Natural killer cell (primary cell): ENCODE measurements at regions not wholly inside any gene's neighbourhood (a gene's known extent, or its start where the extent isn't known, plus 50 kb on each side); places are given as distances from the start of the nearest gene placed in this dataset.

Experiments used
- ATAC-seq, 3 donors: fragments of 150-1000 bp in 2 of 3; fragments of 200-7000 bp in 1 of 3; cut with Tn5 transposase; 1 replicate in 1 of 3; 2 replicates in 2 of 3; pipeline ENCODE4 v1.10.0; 2021; ENCODE audit warnings: mild to moderate bottlenecking in 2 of 3, moderate library complexity in 2 of 3
- DNase-seq, 2 donors: peaks; one replicate each; pipeline versions ENCODE4 v3.0.0 to v3.0.0-alpha.2; 2013 to 2021; ENCODE audit warnings: mixed read lengths in 1 of 2
- H3K27ac ChIP-seq: one replicate; pipeline ENCODE4 v1.5.1; 2013; ENCODE audit warnings: mild to moderate bottlenecking, low read length
- H3K27me3 ChIP-seq: one replicate; pipeline ENCODE4 v1.6.1; 2013; ENCODE audit warnings: low read length; ENCODE audit not compliant: control insufficient read depth, insufficient read depth
- H3K36me3 ChIP-seq: one replicate; pipeline ENCODE4 v1.6.1; 2013; ENCODE audit warnings: low read length; ENCODE audit not compliant: control insufficient read depth, insufficient read depth
- H3K4me1 ChIP-seq: one replicate; pipeline ENCODE4 v1.6.1; 2013; ENCODE audit warnings: low read length; ENCODE audit not compliant: control insufficient read depth, insufficient read depth
- H3K4me3 ChIP-seq: one replicate; pipeline ENCODE4 v1.5.1; 2013; ENCODE audit warnings: low read length
- H3K9me3 ChIP-seq: one replicate; pipeline ENCODE4 v1.6.1; 2013; ENCODE audit warnings: low read length; ENCODE audit not compliant: control insufficient read depth, insufficient read depth
- H3K27ac Mint-ChIP-seq, 2 donors: one replicate each; pipeline ENCODE4 v1.8.0; 2022; ENCODE audit warnings: mild to moderate bottlenecking in 2 of 2, mixed read lengths in 2 of 2, moderate library complexity in 1 of 2
- H3K27me3 Mint-ChIP-seq, 2 donors: one replicate each; pipeline ENCODE4 v1.8.0; 2022; ENCODE audit warnings: low read depth in 2 of 2, mixed read lengths in 2 of 2
- H3K36me3 Mint-ChIP-seq: one replicate; pipeline ENCODE4 v1.8.0; 2022; ENCODE audit warnings: mixed read lengths
- H3K4me1 Mint-ChIP-seq, 2 donors: one replicate each; pipeline ENCODE4 v1.8.0; 2022; ENCODE audit warnings: mixed read lengths in 2 of 2
- H3K4me3 Mint-ChIP-seq: one replicate; pipeline ENCODE4 v1.8.0; 2022; ENCODE audit warnings: mild to moderate bottlenecking, moderate library complexity, mixed read lengths
- H3K9me3 Mint-ChIP-seq, 2 donors: one replicate each; pipeline ENCODE4 v1.8.0; 2022; ENCODE audit warnings: mixed read lengths in 2 of 2
- CTCF ChIP-seq: fragments of 200-600 bp; IDR thresholded peaks from one replicate; pipeline ENCODE4 v1.8.0; 2022; ENCODE audit warnings: antibody characterized with exemption
- WGBS: methylation state at CpG from one replicate; pipeline ENCODE4 v1.1.7; 2013; ENCODE audit warnings: missing lambda C conversion rate; ENCODE audit not compliant: insufficient coverage; 5-methylcytosine and 5-hydroxymethylcytosine counted together
- intact Hi-C: fragments of 100-400 bp; cut with micrococcal nuclease; formaldehyde crosslinking; loops from one replicate; pipeline ENCODE4 v1.14.2; 2022

- H3K27ac ChIP-seq: no peak overlapping the region
- no peaks in the 10 kb centered on the region for H3K36me3 ChIP-seq
- DNase-seq: no peak
- Mint-ChIP-seq H3K27ac (no peak overlapping the region), H3K27me3 (no peaks in the 10 kb centered on the region), H3K4me3 (no peak overlapping the region), H3K9me3 (peaks cover 7 to 11% of the 10 kb centered on the region in 2 donors), H3K4me1 (no peaks in the 10 kb centered on the region), H3K36me3 (no peaks in the 10 kb centered on the region)
- H3K27me3 ChIP-seq: no peaks in the 10 kb centered on the region
- intact Hi-C loops: no loop called here
- no peak for TF ChIP-seq CTCF
- H3K4me1 ChIP-seq: no peaks in the 10 kb centered on the region
- no CpG with 5 or more reads among the region's 3 CpGs for whole genome bisulfite sequencing
- no peak for ATAC-seq
- H3K9me3 ChIP-seq: no peaks in the 10 kb centered on the region
- H3K4me3 ChIP-seq: no peak overlapping the region
Measured at GRCh38 chr10:107383357-107383756, 218.9 kb upstream of the SORCS1 start.

GRCh38 chr10:107379601-107380000, 215.1 kb upstream of the SORCS1 start:
- H3K36me3 ChIP-seq: no peaks in the 10 kb centered on the region
- Mint-ChIP-seq H3K4me3 (no peak overlapping the region), H3K9me3 (peaks cover 3 to 5% of the 10 kb centered on the region in 2 donors), H3K4me1 (no peaks in the 10 kb centered on the region), H3K27me3 (no peaks in the 10 kb centered on the region), H3K27ac (no peak overlapping the region), H3K36me3 (no peaks in the 10 kb centered on the region)
- H3K4me1 ChIP-seq: no peaks in the 10 kb centered on the region
- intact Hi-C loops: no loop called here
- no peaks in the 10 kb centered on the region for H3K27me3 ChIP-seq
- no peak overlapping the region for H3K27ac ChIP-seq
- TF ChIP-seq CTCF: no peak
- H3K9me3 ChIP-seq: no peaks in the 10 kb centered on the region
- ATAC-seq: no peak
- H3K4me3 ChIP-seq: no peak overlapping the region
- 88% methylated on average over 2 of the region's 2 CpGs for WGBS
- no peak for DNase-seq

GRCh38 chr10:107371801-107372200, 207.3 kb upstream of the SORCS1 start:
- Histone ChIP-seq H3K4me3 (no peak overlapping the region), H3K36me3 (no peaks in the 10 kb centered on the region), H3K4me1 (no peaks in the 10 kb centered on the region), H3K9me3 (no peaks in the 10 kb centered on the region), H3K27ac (no peak overlapping the region), H3K27me3 (no peaks in the 10 kb centered on the region)
- no peaks in the 10 kb centered on the region for H3K27me3 Mint-ChIP-seq
- H3K4me1 Mint-ChIP-seq: no peaks in the 10 kb centered on the region
- 72% methylated on average over 2 of the region's 2 CpGs for WGBS
- no peak for TF ChIP-seq CTCF
- ATAC-seq (no peak), DNase-seq (no peak)
- intact Hi-C loops: no loop called here
- peaks cover 0 to 2% of the 10 kb centered on the region in 2 donors for H3K9me3 Mint-ChIP-seq
- H3K27ac Mint-ChIP-seq: no peak overlapping the region
- no peak overlapping the region for H3K4me3 Mint-ChIP-seq
- H3K36me3 Mint-ChIP-seq: no peaks in the 10 kb centered on the region

- H3K4me1 ChIP-seq: no peaks in the 10 kb centered on the region
- ATAC-seq: no peak
- no peak overlapping the region for H3K27ac Mint-ChIP-seq
- no peak overlapping the region for H3K4me3 ChIP-seq
- no peaks in the 10 kb centered on the region for H3K4me1 Mint-ChIP-seq
- no peak for DNase-seq
- H3K9me3 ChIP-seq: no peaks in the 10 kb centered on the region
- H3K9me3 Mint-ChIP-seq: peaks cover 2 to 3% of the 10 kb centered on the region in 2 donors
- TF ChIP-seq CTCF: no peak
- H3K36me3 Mint-ChIP-seq: no peaks in the 10 kb centered on the region
- H3K36me3 ChIP-seq: no peaks in the 10 kb centered on the region
- intact Hi-C loops: no loop called here
- H3K4me3 Mint-ChIP-seq: no peak overlapping the region
- H3K27ac ChIP-seq: no peak overlapping the region
- no peaks in the 10 kb centered on the region for H3K27me3 ChIP-seq
- 80% methylated on average over 1 of the region's 3 CpGs for WGBS
- no peaks in the 10 kb centered on the region for H3K27me3 Mint-ChIP-seq
Measured at GRCh38 chr10:107364872-107365271, 200.4 kb upstream of the SORCS1 start.
